Thyroid gland (tissue), 4 donors: ENCODE measurements at regions not wholly inside any gene's neighbourhood (a gene's known extent, or its start where the extent isn't known, plus 50 kb on each side); places are given as distances from the start of the nearest gene placed in this dataset.
A peak's percentile ranks its signal among the peaks of the same experiment; 100 is the strongest.

Experiments
- DNase-seq, 2 donors: peaks; one replicate each; pipeline ENCODE4 v3.0.0-alpha.2; 2019
- H3K27ac ChIP-seq, 3 donors: fragments of 200-600 bp; sonication (generic); 1 replicate in 2 of 3; 2 replicates in 1 of 3; pipeline ENCODE4 v1.5.1; 2016 to 2019; ENCODE audit warnings: mild to moderate bottlenecking in 1 of 3, moderate library complexity in 1 of 3
- H3K27me3 ChIP-seq: fragments of 200-600 bp; sonication (generic); one replicate; pipeline ENCODE4 v1.5.1; 2019
- H3K36me3 ChIP-seq, 2 donors: fragments of 200-600 bp; sonication (generic); one replicate each; pipeline ENCODE4 v1.5.1; 2016 to 2019
- H3K4me1 ChIP-seq, 2 donors: fragments of 200-600 bp; sonication (generic); one replicate each; pipeline ENCODE4 v1.5.1; 2017 to 2019
- H3K4me3 ChIP-seq, 3 donors: fragments of 200-600 bp; sonication (generic); replicated peaks in 1 of 3; 1 replicate in 2 of 3; 2 replicates in 1 of 3; pipeline ENCODE4 v1.5.1; 2016; ENCODE audit warnings: mild to moderate bottlenecking in 1 of 3
- H3K9me3 ChIP-seq: fragments of 200-600 bp; sonication (generic); one replicate; pipeline ENCODE4 v1.5.1; 2017
- CTCF ChIP-seq, 6 experiments: fragments of 200-600 bp in 3 of 6; fragments of 450-650 bp in 3 of 6; sonication (generic) in 3 of 6; IDR thresholded peaks; one replicate each; pipeline ENCODE4 v1.5.1; 2016 to 2019; ENCODE audit warnings: antibody characterized with exemption in 6 of 6, mild to moderate bottlenecking in 2 of 6, inconsistent platforms in 1 of 6, moderate library complexity in 1 of 6
- POLR2A ChIP-seq, 2 donors: fragments of 450-650 bp; IDR thresholded peaks; one replicate each; pipeline ENCODE4 v1.6.1; 2017; ENCODE audit warnings: antibody characterized with exemption in 2 of 2, mild to moderate bottlenecking in 2 of 2, moderate library complexity in 1 of 2
- WGBS, 2 donors: methylation state at CpG; one replicate each; pipeline ENCODE4 v1.1.5; 2017; 5-methylcytosine and 5-hydroxymethylcytosine counted together
- intact Hi-C: fragments of 100-400 bp; cut with DNase I; formaldehyde crosslinking; loops from one replicate; pipeline ENCODE4 v1.15.1; 2023

DNA sequence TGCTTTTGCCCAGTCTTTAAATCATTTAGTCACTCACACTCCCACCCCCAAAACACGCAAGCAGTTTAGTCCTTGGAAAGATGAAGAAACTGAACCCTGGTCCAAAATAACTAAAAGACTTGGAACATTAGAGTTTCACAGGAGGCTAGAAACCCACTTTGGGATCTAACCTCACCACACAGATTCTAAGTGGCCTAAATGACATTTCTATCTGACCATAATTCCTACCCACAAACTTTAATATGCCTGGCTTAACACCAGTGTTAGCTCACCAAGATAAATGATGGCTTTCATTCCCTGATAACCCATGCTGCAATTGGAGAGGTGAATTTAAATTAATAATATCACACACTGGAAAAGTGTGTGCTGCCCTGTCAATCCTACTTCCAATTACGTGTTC, 295.3 kb upstream of the UBE2E2 start:
- TF ChIP-seq CTCF (IDR thresholded peaks at IDR 0.05) (no peak), POLR2A (IDR thresholded peaks at IDR 0.05) (no peak)
- H3K9me3 ChIP-seq: no peaks in the 10 kb centered on the region
- DNase-seq: no peak
- H3K4me1 ChIP-seq: no peaks in the 10 kb centered on the region
- WGBS, 2 donors: 75 to 87% methylated on average over 2 of the region's 2 CpGs
- H3K4me3 ChIP-seq: no peak overlapping the region
- intact Hi-C loops: no loop called here
- no peak overlapping the region for H3K27ac ChIP-seq
- H3K27me3 ChIP-seq: no peaks in the 10 kb centered on the region
- H3K36me3 ChIP-seq: no peaks in the 10 kb centered on the region

GRCh38 chr3:22908989-22909507, 294.1 kb upstream of the UBE2E2 start:
- Histone ChIP-seq H3K4me1 (no peaks in the 10 kb centered on the region), H3K36me3 (no peaks in the 10 kb centered on the region), H3K27me3 (no peaks in the 10 kb centered on the region), H3K4me3 (no peak overlapping the region), H3K9me3 (no peaks in the 10 kb centered on the region), H3K27ac (no peak overlapping the region)
- intact Hi-C loops: no loop called here
- TF ChIP-seq CTCF (IDR thresholded peaks at IDR 0.05): no peak
- no peak for TF ChIP-seq POLR2A (IDR thresholded peaks at IDR 0.05)
- no peak for DNase-seq
- 49 to 59% methylated on average over 3 of the region's 3 CpGs for WGBS, 2 donors

- Histone ChIP-seq H3K27ac (no peak overlapping the region), H3K4me1 (no peaks in the 10 kb centered on the region), H3K9me3 (no peaks in the 10 kb centered on the region), H3K36me3 (no peaks in the 10 kb centered on the region), H3K4me3 (no peak overlapping the region), H3K27me3 (no peaks in the 10 kb centered on the region)
- 66% methylated on average over 2 of the region's 2 CpGs for WGBS, 2 donors
- DNase-seq: no peak
- no peak for TF ChIP-seq CTCF (IDR thresholded peaks at IDR 0.05)
- TF ChIP-seq POLR2A (IDR thresholded peaks at IDR 0.05): no peak
- intact Hi-C loops: no loop called here
These were observed 286.2 kb upstream of the UBE2E2 start for GRCh38 chr3:22916933-22917332.

DNA sequence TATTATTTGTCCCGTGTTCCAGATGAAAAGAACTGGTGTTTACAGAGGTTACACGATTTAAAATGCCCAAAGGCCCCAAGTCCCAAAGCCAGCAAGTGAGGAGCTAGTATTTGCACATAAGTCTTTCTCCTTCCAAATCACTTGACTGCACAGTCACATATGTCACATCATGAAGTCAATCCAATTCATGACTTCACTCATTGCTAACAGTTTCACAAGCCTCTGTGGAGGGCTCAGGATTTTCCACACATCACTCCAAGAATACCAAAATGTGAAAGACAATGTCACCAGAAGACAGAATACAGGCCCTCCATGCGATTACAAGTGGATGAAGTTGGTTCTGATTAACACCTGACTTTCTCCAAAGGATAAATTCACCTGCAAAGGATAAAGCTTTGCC, 283.1 kb upstream of the UBE2E2 start:
- Histone ChIP-seq H3K27ac (no peak overlapping the region), H3K4me1 (no peaks in the 10 kb centered on the region), H3K9me3 (no peaks in the 10 kb centered on the region), H3K4me3 (no peak overlapping the region), H3K27me3 (no peaks in the 10 kb centered on the region), H3K36me3 (no peaks in the 10 kb centered on the region)
- TF ChIP-seq POLR2A (IDR thresholded peaks at IDR 0.05): no peak
- no peak for TF ChIP-seq CTCF (IDR thresholded peaks at IDR 0.05)
- no peak for DNase-seq
- intact Hi-C loops: no loop called here
- 83 to 86% methylated on average over 3 of the region's 3 CpGs for WGBS, 2 donors

GRCh38 chr3:22922317-22922716, 280.8 kb upstream of the UBE2E2 start:
- intact Hi-C loops: no loop called here
- 37 to 45% methylated on average over 3 of the region's 3 CpGs for WGBS, 2 donors
- peak in 3 of 6 experiments; percentile 29 to 34 (median 33) for TF ChIP-seq CTCF (IDR thresholded peaks at IDR 0.05)
- no peak for TF ChIP-seq POLR2A (IDR thresholded peaks at IDR 0.05)
- Histone ChIP-seq H3K4me3 (no peak overlapping the region), H3K9me3 (no peaks in the 10 kb centered on the region), H3K27me3 (no peaks in the 10 kb centered on the region), H3K36me3 (no peaks in the 10 kb centered on the region), H3K4me1 (no peaks in the 10 kb centered on the region), H3K27ac (no peak overlapping the region)
- no peak for DNase-seq
